HepG2 (cell line): ENCODE measurements at regions not wholly inside any gene's neighbourhood (a gene's known extent, or its start where the extent isn't known, plus 50 kb on each side); places are given as distances from the start of the nearest gene placed in this dataset.

ENCODE experiments used
- ATAC-seq: fragments of 200-7000 bp; cut with Tn5 transposase; 3 replicates; pipeline ENCODE4 v1.9.1; 2020; ENCODE audit warnings: mild to moderate bottlenecking, moderate library complexity
- BruUV-seq: library from RNA; stranded (reverse); fragments of 400-500 nt; replicated peaks from 2 replicates; lab custom pipeline; 2021; lab: Mats Ljungman, UMichigan
- CTCF ChIA-PET: fragments of 300-600 bp; formaldehyde crosslinking; extraction: SDS; loops from one replicate; lab custom pipeline; 2021; ENCODE audit warnings: low total read pairs, inconsistent platforms, low intra/inter-chr PET ratio; lab: Yijun Ruan, JAX
- POLR2A ChIA-PET: fragments of 350-600 bp; sonication (Branson Sonifier 250); formaldehyde crosslinking; loops from one replicate; lab custom pipeline; 2020; ENCODE audit warnings: antibody characterized with exemption, inconsistent platforms; lab: Yijun Ruan, JAX
- DNase-seq: peaks from one replicate; pipeline ENCODE4 v3.0.0-alpha.2; 2015; ENCODE audit warnings: low spot score
- FAIRE-seq: peaks from 3 replicates; lab custom pipeline; 2011; peaks lifted over from hg19 to GRCh38; lab: Jason Lieb, UNC
- H2AFZ ChIP-seq: one replicate; pipeline ENCODE4 v1.6.1; 2011; ENCODE audit warnings: low read length, inconsistent platforms
- H3K27ac ChIP-seq: fragments of 300-600 bp; 3 replicates; pipeline ENCODE4 v1.8.0; 2011; ENCODE audit warnings: mixed run types, mild to moderate bottlenecking, mixed read lengths, low read length, inconsistent platforms; ENCODE audit not compliant: insufficient read depth; ENCODE audit errors: extremely low read length
- H3K27me3 ChIP-seq, 2 experiments: fragments of 200-600 bp in 1 of 2; 2 replicates in 1 of 2; 3 replicates in 1 of 2; pipeline versions ENCODE4 v1.6.0 to v1.8.0; 2011; ENCODE audit warnings: low read length in 2 of 2, mild to moderate bottlenecking in 2 of 2, moderate library complexity in 2 of 2, inconsistent platforms in 1 of 2; ENCODE audit not compliant: insufficient read depth in 2 of 2, control insufficient read depth in 1 of 2
- H3K36me3 ChIP-seq, 2 experiments: fragments of 200-600 bp in 1 of 2; replicated peaks in 1 of 2; 2 replicates in 1 of 2; 3 replicates in 1 of 2; pipeline versions ENCODE4 v1.5.1 to v1.8.0; 2011; ENCODE audit warnings: low read length in 2 of 2, inconsistent platforms in 1 of 2; ENCODE audit not compliant: insufficient read depth in 2 of 2, control insufficient read depth in 1 of 2
- H3K4me1 ChIP-seq: 2 replicates; pipeline ENCODE4 v1.5.1; 2012; ENCODE audit warnings: low read length, inconsistent platforms; ENCODE audit not compliant: insufficient read depth
- H3K4me2 ChIP-seq: 2 replicates; pipeline ENCODE4 v1.6.0; 2011; ENCODE audit warnings: low read depth, low read length, inconsistent platforms
- H3K4me3 ChIP-seq, 3 experiments: fragments of 200-600 bp in 1 of 3; sonication (generic), shearing (Covaris generic) in 1 of 3; replicated peaks in 1 of 3; 2 replicates each; pipeline ENCODE4 v1.5.1; 2011 to 2016; ENCODE audit warnings: low read length in 3 of 3, inconsistent platforms in 2 of 3, low read depth in 2 of 3, mild to moderate bottlenecking in 2 of 3, control low read depth in 1 of 3, mixed read lengths in 1 of 3; ENCODE audit not compliant: insufficient read depth in 1 of 3
- H3K79me2 ChIP-seq: one replicate; pipeline ENCODE4 v1.6.1; 2011; ENCODE audit warnings: low read length, inconsistent platforms; ENCODE audit not compliant: insufficient read depth
- H3K9ac ChIP-seq: 2 replicates; pipeline ENCODE4 v1.6.0; 2011; ENCODE audit warnings: mild to moderate bottlenecking, low read depth, low read length, inconsistent platforms; ENCODE audit not compliant: insufficient read depth
- H3K9me3 ChIP-seq: 2 replicates; pipeline ENCODE4 v1.5.1; 2012; ENCODE audit warnings: mild to moderate bottlenecking, low read length
- H4K20me1 ChIP-seq: 2 replicates; pipeline ENCODE4 v1.6.0; 2011; ENCODE audit warnings: inconsistent platforms, mild to moderate bottlenecking, low read length, moderate library complexity; ENCODE audit not compliant: insufficient read depth
- BATF2 ChIP-seq: sonication (generic); formaldehyde crosslinking; IDR thresholded peaks from 2 replicates; pipeline ENCODE4 v1.8.0; 2022; ENCODE audit warnings: mild to moderate bottlenecking, missing genetic modification reagents, moderate library complexity
- ELK4 ChIP-seq: sonication (generic); formaldehyde crosslinking; IDR thresholded peaks from 2 replicates; pipeline ENCODE4 v1.9.0; 2021; ENCODE audit warnings: missing genetic modification reagents, borderline replicate concordance
- JUN ChIP-seq: sonication (generic); formaldehyde crosslinking; IDR thresholded peaks from 2 replicates; pipeline ENCODE4 v1.4.0; 2020; ENCODE audit warnings: mild to moderate bottlenecking, missing genetic modification reagents
- NFIC ChIP-seq: IDR thresholded peaks from 2 replicates; pipeline ENCODE4 v1.6.1; 2012; ENCODE audit warnings: mild to moderate bottlenecking, low read length, inconsistent platforms
- NFYB ChIP-seq: sonication (generic); formaldehyde crosslinking; IDR thresholded peaks from 2 replicates; pipeline ENCODE4 v1.4.0; 2020; ENCODE audit warnings: missing genetic modification reagents
- PLRG1 ChIP-seq: fragments of 450-650 bp; conservative IDR thresholded peaks from 2 replicates; pipeline ENCODE4 v1.6.1; 2016
- PRDM4 ChIP-seq: sonication (generic); formaldehyde crosslinking; IDR thresholded peaks from 2 replicates; pipeline ENCODE4 v1.9.0; 2021; ENCODE audit warnings: missing genetic modification reagents, borderline replicate concordance
- RBM22 ChIP-seq: fragments of 200-400 bp; formaldehyde crosslinking; optimal IDR thresholded peaks from 2 replicates; pipeline ENCODE3; 2017; ENCODE audit warnings: mild to moderate bottlenecking, low read length, moderate library complexity
- REST ChIP-seq, 2 experiments: IDR thresholded peaks; 2 replicates each; pipeline ENCODE4 v1.6.1; 2011 to 2012; ENCODE audit warnings: low read length in 2 of 2, borderline replicate concordance in 1 of 2, low read depth in 1 of 2, mild to moderate bottlenecking in 1 of 2, moderate library complexity in 1 of 2
- SMAD1 ChIP-seq: sonication (generic); formaldehyde crosslinking; IDR thresholded peaks from 2 replicates; pipeline ENCODE4 v1.4.0; 2020; ENCODE audit warnings: missing genetic modification reagents, low read depth, mild to moderate bottlenecking, borderline replicate concordance
- SRSF9 ChIP-seq: fragments of 200-400 bp; formaldehyde crosslinking; IDR thresholded peaks from 2 replicates; pipeline ENCODE4 v1.6.1; 2018; ENCODE audit warnings: borderline replicate concordance, mild to moderate bottlenecking, low read depth, low read length; ENCODE audit not compliant: insufficient read depth, poor library complexity, severe bottlenecking
- WIZ ChIP-seq: sonication (generic); formaldehyde crosslinking; IDR thresholded peaks from 2 replicates; pipeline ENCODE4 v1.5.1; 2020; ENCODE audit warnings: mild to moderate bottlenecking, missing genetic modification reagents
- ZNF207 ChIP-seq: fragments of 450-650 bp; IDR thresholded peaks from 2 replicates; pipeline ENCODE4 v1.6.1; 2016; ENCODE audit warnings: antibody characterized with exemption, borderline replicate concordance
- ZNF891 ChIP-seq: sonication (generic); formaldehyde crosslinking; IDR thresholded peaks from 2 replicates; pipeline ENCODE4 v1.5.0; 2020; ENCODE audit warnings: mild to moderate bottlenecking, missing genetic modification reagents
- in situ Hi-C: cut with HindIII; loops from 2 replicates; pipeline ENCODE4 v1.10.0; 2017; ENCODE audit warnings: low pct_unique_long_range_greater_than_20kb; ENCODE audit not compliant: extremely low pct_ligation_motif_present
- intact Hi-C: fragments of 100-400 bp; cut with micrococcal nuclease; formaldehyde crosslinking; loops from one replicate; pipeline ENCODE4 v1.10.0; 2022; ENCODE audit not compliant: unreplicated experiment

GRCh38 chrX:39196192-39197102 is 395.2 kb downstream of the MID1IP1 start (continued):
- TF ChIP-seq SMAD1 (CRISPR knock-in tag) (no peak), SRSF9 (no peak), PRDM4 (no peak)

GRCh38 chrX:39199429-39199828 is 398.2 kb downstream of the MID1IP1 start:
- no peaks in the 10 kb centered on the region for H3K36me3 ChIP-seq
- no peak overlapping the region for H3K4me2 ChIP-seq
- FAIRE-seq: no peak
- no TSS peak for BruUV-seq
- no peak overlapping the region for H3K27ac ChIP-seq
- H3K9me3 ChIP-seq: no peaks in the 10 kb centered on the region
- no peaks in the 10 kb centered on the region for H4K20me1 ChIP-seq
- no peak for DNase-seq
- intact Hi-C loops: no loop called here
- POLR2A ChIA-PET: no interaction called here
- TF ChIP-seq PLRG1: no peak
- TF ChIP-seq ZNF207: no peak
- TF ChIP-seq ELK4 (CRISPR knock-in tag): no peak
- no peak for TF ChIP-seq JUN
- no peak for TF ChIP-seq WIZ (CRISPR knock-in tag)
- no peak for TF ChIP-seq NFIC
- TF ChIP-seq NFYB: no peak
- TF ChIP-seq BATF2 (CRISPR knock-in tag): no peak
- TF ChIP-seq RBM22: no peak
- TF ChIP-seq REST (IDR thresholded peaks at IDR 0.05; ENCODE audit: borderline replicate concordance in 1 of 2, low read depth in 1 of 2, low read length in 2 of 2): no peak
- TF ChIP-seq ZNF891: no peak
- TF ChIP-seq, all 625 proteins: peak for 0
- no peaks in the 10 kb centered on the region for H3K27me3 ChIP-seq
- in situ Hi-C loops: no loop called here
- no peak overlapping the region for H3K4me3 ChIP-seq
- H3K79me2 ChIP-seq: no peaks in the 10 kb centered on the region
- no peak overlapping the region for H2AFZ ChIP-seq
- CTCF ChIA-PET: no interaction called here
- no peak for ATAC-seq
- no peaks in the 10 kb centered on the region for H3K4me1 ChIP-seq
- no peak overlapping the region for H3K9ac ChIP-seq
